GM23338 (cell line): ENCODE measurements at regions not wholly inside any gene's neighbourhood (a gene's known extent, or its start where the extent isn't known, plus 50 kb on each side); places are given as distances from the start of the nearest gene placed in this dataset.

Experiments
- ATAC-seq: fragments of 200-7000 bp; cut with Tn5 transposase; 3 replicates; pipeline ENCODE4 v1.9.1; 2020
- DNase-seq: peaks from one replicate; pipeline ENCODE4 v3.0.0-alpha.2; 2015; ENCODE audit warnings: low spot score
- H2AFZ ChIP-seq: fragments of 200-600 bp; sonication (generic); 2 replicates; pipeline ENCODE4 v1.8.0; 2016; ENCODE audit warnings: antibody characterized with exemption, mild to moderate bottlenecking, moderate library complexity
- H3F3A ChIP-seq: fragments of 200-600 bp; sonication (generic); replicated peaks from 2 replicates; pipeline ENCODE4 v1.8.0; 2017; ENCODE audit warnings: antibody characterized with exemption, mixed run types, low read depth
- H3K27ac ChIP-seq: fragments of 200-600 bp; sonication (generic); 2 replicates; pipeline ENCODE4 v1.6.1; 2016; ENCODE audit warnings: low read depth
- H3K27me3 ChIP-seq: fragments of 200-600 bp; sonication (generic); 2 replicates; pipeline ENCODE4 v1.8.0; 2016; ENCODE audit warnings: mild to moderate bottlenecking, mixed run types, moderate library complexity; ENCODE audit not compliant: insufficient read depth
- H3K36me3 ChIP-seq: fragments of 200-600 bp; sonication (generic); 2 replicates; pipeline ENCODE4 v1.8.0; 2016; ENCODE audit warnings: mild to moderate bottlenecking; ENCODE audit not compliant: insufficient read depth
- H3K4me1 ChIP-seq: fragments of 200-600 bp; sonication (generic); 2 replicates; pipeline ENCODE4 v1.8.0; 2016; ENCODE audit warnings: mild to moderate bottlenecking, moderate library complexity; ENCODE audit not compliant: insufficient read depth
- H3K4me2 ChIP-seq: fragments of 200-600 bp; sonication (generic); 2 replicates; pipeline ENCODE4 v1.7.1; 2017; ENCODE audit warnings: mixed run types
- H3K4me3 ChIP-seq: fragments of 200-600 bp; sonication (generic); 2 replicates; pipeline ENCODE4 v1.6.1; 2016; ENCODE audit warnings: mixed run types
- H3K79me2 ChIP-seq: fragments of 200-600 bp; sonication (generic); replicated peaks from 2 replicates; pipeline ENCODE4 v1.8.0; 2017; ENCODE audit warnings: mild to moderate bottlenecking; ENCODE audit not compliant: insufficient read depth
- H3K9me2 ChIP-seq: fragments of 200-600 bp; sonication (generic); 2 replicates; pipeline ENCODE4 v1.8.0; 2017; ENCODE audit not compliant: insufficient read depth
- H4K20me1 ChIP-seq: fragments of 200-600 bp; sonication (generic); replicated peaks from 2 replicates; pipeline ENCODE4 v1.8.0; 2017; ENCODE audit warnings: mild to moderate bottlenecking; ENCODE audit not compliant: insufficient read depth
- H3K27ac Mint-ChIP-seq: 2 replicates; pipeline ENCODE4 v1.8.0; 2020; ENCODE audit warnings: inconsistent platforms, mild to moderate bottlenecking, moderate library complexity, mixed read lengths
- H3K27me3 Mint-ChIP-seq: 3 replicates; pipeline ENCODE4 v1.8.0; 2022; ENCODE audit warnings: low read depth, mild to moderate bottlenecking, moderate library complexity, mixed read lengths, inconsistent platforms; ENCODE audit not compliant: insufficient read depth, poor library complexity
- H3K36me3 Mint-ChIP-seq: 3 replicates; pipeline ENCODE4 v1.8.0; 2021; ENCODE audit warnings: low read depth, mild to moderate bottlenecking, inconsistent platforms, moderate library complexity, mixed read lengths
- H3K4me1 Mint-ChIP-seq: 3 replicates; pipeline ENCODE4 v1.8.0; 2020; ENCODE audit warnings: mild to moderate bottlenecking, inconsistent platforms, mixed read lengths
- H3K4me3 Mint-ChIP-seq: 3 replicates; pipeline ENCODE4 v1.8.0; 2021; ENCODE audit warnings: moderate library complexity, mild to moderate bottlenecking, inconsistent platforms, mixed read lengths
- H3K9me3 Mint-ChIP-seq: 3 replicates; pipeline ENCODE4 v1.8.0; 2020; ENCODE audit warnings: moderate library complexity, mild to moderate bottlenecking, inconsistent platforms, mixed read lengths
- CREB1 ChIP-seq: fragments of 250-450 bp; sonication (Bioruptor Pico); IDR thresholded peaks from 2 replicates; pipeline ENCODE4 v1.5.0; 2020; ENCODE audit warnings: low read depth, mild to moderate bottlenecking, moderate library complexity
- CTCF ChIP-seq, 2 experiments: fragments of 200-600 bp in 1 of 2; sonication (generic) in 1 of 2; conservative IDR thresholded peaks; 2 replicates each; pipeline versions ENCODE4 v1.5.1 to v1.6.1; 2016 to 2017; ENCODE audit warnings: antibody characterized with exemption in 2 of 2, low read depth in 2 of 2, mild to moderate bottlenecking in 2 of 2, moderate library complexity in 1 of 2
- ETS1 ChIP-seq: IDR thresholded peaks from 2 replicates; pipeline ENCODE4 v1.6.1; 2016; ENCODE audit warnings: antibody characterized with exemption
- EZH2 ChIP-seq: fragments of 200-600 bp; sonication (generic); IDR thresholded peaks from one replicate; pipeline ENCODE4 v1.8.0; 2017; ENCODE audit warnings: antibody characterized with exemption, mild to moderate bottlenecking, low read depth; ENCODE audit not compliant: unreplicated experiment
- EZH2phosphoT487 ChIP-seq: fragments of 200-600 bp; sonication (generic); IDR thresholded peaks from one replicate; pipeline ENCODE4 v1.8.1; 2018; ENCODE audit warnings: antibody characterized with exemption; ENCODE audit not compliant: unreplicated experiment
- JUNB ChIP-seq: IDR thresholded peaks from one replicate; pipeline ENCODE4 v1.6.1; 2016; ENCODE audit warnings: antibody characterized with exemption; ENCODE audit not compliant: unreplicated experiment
- NANOG ChIP-seq: IDR thresholded peaks from 2 replicates; pipeline ENCODE4 v1.6.1; 2016; ENCODE audit warnings: antibody characterized with exemption, borderline replicate concordance
- POLR2AphosphoS5 ChIP-seq: IDR thresholded peaks from 2 replicates; pipeline ENCODE4 v1.6.1; 2016; ENCODE audit warnings: antibody characterized with exemption, low read depth
- STAT1 ChIP-seq: IDR thresholded peaks from one replicate; pipeline ENCODE4 v1.6.1; 2016; ENCODE audit warnings: antibody characterized with exemption; ENCODE audit not compliant: unreplicated experiment
- ZNF114 ChIP-seq: fragments of 250-450 bp; sonication (Bioruptor Pico); IDR thresholded peaks from 2 replicates; pipeline ENCODE4 v1.5.0; 2020; ENCODE audit warnings: mild to moderate bottlenecking, moderate library complexity
- ZNF331 ChIP-seq: fragments of 250-450 bp; sonication (Bioruptor Pico); IDR thresholded peaks from 2 replicates; pipeline ENCODE4 v1.5.0; 2020; ENCODE audit warnings: low read depth, mild to moderate bottlenecking, moderate library complexity
- TF ChIP-seq, protein P1 (sequence below): IDR thresholded peaks from one replicate; pipeline ENCODE4 v1.6.1; 2018; ENCODE audit warnings: antibody characterized with exemption; ENCODE audit not compliant: unreplicated experiment
- TF ChIP-seq, protein P2 (sequence below): fragments of 250-450 bp; sonication (Bioruptor Pico); IDR thresholded peaks from 2 replicates; pipeline ENCODE4 v1.5.0; 2020; ENCODE audit warnings: mild to moderate bottlenecking, moderate library complexity

- Mint-ChIP-seq H3K9me3 (no peaks in the 10 kb centered on the region), H3K27me3 (peaks cover 20% of the 10 kb centered on the region), H3K27ac (no peak overlapping the region), H3K36me3 (no peaks in the 10 kb centered on the region), H3K4me3 (no peak overlapping the region), H3K4me1 (peaks cover 24% of the 10 kb centered on the region)
- H3K9me2 ChIP-seq, result peaks cover 4% of the 10 kb centered on the region
- no peak for DNase-seq
- no peak overlapping the region for H3K27ac ChIP-seq
- no peaks in the 10 kb centered on the region for H3K79me2 ChIP-seq
- no peaks in the 10 kb centered on the region for H3K36me3 ChIP-seq
- no peaks in the 10 kb centered on the region for H4K20me1 ChIP-seq
- TF ChIP-seq CTCF (conservative IDR thresholded peaks at IDR 0.05; ENCODE audit: low read depth in 2 of 2) (no peak), EZH2 (no peak), ZNF331 (CRISPR knock-in tag) (no peak), ETS1 (no peak), EZH2phosphoT487 (no peak), JUNB (no peak), STAT1 (no peak), POLR2AphosphoS5 (no peak), NANOG (no peak), CREB1 (no peak), ZNF114 (CRISPR knock-in tag) (no peak)
- TF ChIP-seq, protein P1, sequence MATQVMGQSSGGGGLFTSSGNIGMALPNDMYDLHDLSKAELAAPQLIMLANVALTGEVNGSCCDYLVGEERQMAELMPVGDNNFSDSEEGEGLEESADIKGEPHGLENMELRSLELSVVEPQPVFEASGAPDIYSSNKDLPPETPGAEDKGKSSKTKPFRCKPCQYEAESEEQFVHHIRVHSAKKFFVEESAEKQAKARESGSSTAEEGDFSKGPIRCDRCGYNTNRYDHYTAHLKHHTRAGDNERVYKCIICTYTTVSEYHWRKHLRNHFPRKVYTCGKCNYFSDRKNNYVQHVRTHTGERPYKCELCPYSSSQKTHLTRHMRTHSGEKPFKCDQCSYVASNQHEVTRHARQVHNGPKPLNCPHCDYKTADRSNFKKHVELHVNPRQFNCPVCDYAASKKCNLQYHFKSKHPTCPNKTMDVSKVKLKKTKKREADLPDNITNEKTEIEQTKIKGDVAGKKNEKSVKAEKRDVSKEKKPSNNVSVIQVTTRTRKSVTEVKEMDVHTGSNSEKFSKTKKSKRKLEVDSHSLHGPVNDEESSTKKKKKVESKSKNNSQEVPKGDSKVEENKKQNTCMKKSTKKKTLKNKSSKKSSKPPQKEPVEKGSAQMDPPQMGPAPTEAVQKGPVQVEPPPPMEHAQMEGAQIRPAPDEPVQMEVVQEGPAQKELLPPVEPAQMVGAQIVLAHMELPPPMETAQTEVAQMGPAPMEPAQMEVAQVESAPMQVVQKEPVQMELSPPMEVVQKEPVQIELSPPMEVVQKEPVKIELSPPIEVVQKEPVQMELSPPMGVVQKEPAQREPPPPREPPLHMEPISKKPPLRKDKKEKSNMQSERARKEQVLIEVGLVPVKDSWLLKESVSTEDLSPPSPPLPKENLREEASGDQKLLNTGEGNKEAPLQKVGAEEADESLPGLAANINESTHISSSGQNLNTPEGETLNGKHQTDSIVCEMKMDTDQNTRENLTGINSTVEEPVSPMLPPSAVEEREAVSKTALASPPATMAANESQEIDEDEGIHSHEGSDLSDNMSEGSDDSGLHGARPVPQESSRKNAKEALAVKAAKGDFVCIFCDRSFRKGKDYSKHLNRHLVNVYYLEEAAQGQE, result no peak
- TF ChIP-seq, protein P2, sequence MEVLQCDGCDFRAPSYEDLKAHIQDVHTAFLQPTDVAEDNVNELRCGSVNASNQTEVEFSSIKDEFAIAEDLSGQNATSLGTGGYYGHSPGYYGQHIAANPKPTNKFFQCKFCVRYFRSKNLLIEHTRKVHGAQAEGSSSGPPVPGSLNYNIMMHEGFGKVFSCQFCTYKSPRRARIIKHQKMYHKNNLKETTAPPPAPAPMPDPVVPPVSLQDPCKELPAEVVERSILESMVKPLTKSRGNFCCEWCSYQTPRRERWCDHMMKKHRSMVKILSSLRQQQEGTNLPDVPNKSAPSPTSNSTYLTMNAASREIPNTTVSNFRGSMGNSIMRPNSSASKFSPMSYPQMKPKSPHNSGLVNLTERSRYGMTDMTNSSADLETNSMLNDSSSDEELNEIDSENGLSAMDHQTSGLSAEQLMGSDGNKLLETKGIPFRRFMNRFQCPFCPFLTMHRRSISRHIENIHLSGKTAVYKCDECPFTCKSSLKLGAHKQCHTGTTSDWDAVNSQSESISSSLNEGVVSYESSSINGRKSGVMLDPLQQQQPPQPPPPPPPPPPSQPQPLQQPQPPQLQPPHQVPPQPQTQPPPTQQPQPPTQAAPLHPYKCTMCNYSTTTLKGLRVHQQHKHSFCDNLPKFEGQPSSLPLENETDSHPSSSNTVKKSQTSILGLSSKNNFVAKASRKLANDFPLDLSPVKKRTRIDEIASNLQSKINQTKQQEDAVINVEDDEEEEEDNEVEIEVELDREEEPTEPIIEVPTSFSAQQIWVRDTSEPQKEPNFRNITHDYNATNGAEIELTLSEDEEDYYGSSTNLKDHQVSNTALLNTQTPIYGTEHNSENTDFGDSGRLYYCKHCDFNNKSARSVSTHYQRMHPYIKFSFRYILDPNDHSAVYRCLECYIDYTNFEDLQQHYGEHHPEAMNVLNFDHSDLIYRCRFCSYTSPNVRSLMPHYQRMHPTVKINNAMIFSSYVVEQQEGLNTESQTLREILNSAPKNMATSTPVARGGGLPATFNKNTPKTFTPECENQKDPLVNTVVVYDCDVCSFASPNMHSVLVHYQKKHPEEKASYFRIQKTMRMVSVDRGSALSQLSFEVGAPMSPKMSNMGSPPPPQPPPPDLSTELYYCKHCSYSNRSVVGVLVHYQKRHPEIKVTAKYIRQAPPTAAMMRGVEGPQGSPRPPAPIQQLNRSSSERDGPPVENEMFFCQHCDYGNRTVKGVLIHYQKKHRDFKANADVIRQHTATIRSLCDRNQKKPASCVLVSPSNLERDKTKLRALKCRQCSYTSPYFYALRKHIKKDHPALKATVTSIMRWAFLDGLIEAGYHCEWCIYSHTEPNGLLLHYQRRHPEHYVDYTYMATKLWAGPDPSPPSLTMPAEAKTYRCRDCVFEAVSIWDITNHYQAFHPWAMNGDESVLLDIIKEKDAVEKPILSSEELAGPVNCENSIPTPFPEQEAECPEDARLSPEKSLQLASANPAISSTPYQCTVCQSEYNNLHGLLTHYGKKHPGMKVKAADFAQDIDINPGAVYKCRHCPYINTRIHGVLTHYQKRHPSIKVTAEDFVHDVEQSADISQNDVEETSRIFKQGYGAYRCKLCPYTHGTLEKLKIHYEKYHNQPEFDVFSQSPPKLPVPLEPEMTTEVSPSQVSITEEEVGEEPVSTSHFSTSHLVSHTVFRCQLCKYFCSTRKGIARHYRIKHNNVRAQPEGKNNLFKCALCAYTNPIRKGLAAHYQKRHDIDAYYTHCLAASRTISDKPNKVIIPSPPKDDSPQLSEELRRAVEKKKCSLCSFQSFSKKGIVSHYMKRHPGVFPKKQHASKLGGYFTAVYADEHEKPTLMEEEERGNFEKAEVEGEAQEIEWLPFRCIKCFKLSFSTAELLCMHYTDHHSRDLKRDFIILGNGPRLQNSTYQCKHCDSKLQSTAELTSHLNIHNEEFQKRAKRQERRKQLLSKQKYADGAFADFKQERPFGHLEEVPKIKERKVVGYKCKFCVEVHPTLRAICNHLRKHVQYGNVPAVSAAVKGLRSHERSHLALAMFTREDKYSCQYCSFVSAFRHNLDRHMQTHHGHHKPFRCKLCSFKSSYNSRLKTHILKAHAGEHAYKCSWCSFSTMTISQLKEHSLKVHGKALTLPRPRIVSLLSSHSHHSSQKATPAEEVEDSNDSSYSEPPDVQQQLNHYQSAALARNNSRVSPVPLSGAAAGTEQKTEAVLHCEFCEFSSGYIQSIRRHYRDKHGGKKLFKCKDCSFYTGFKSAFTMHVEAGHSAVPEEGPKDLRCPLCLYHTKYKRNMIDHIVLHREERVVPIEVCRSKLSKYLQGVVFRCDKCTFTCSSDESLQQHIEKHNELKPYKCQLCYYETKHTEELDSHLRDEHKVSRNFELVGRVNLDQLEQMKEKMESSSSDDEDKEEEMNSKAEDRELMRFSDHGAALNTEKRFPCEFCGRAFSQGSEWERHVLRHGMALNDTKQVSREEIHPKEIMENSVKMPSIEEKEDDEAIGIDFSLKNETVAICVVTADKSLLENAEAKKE (CRISPR knock-in tag), result no peak
- no peaks in the 10 kb centered on the region for H3K27me3 ChIP-seq
- H3K4me2 ChIP-seq, result no peak overlapping the region
- no peak overlapping the region for H3K4me3 ChIP-seq
- peaks cover 11% of the 10 kb centered on the region; the same call in 1 of the 2 replicates for H3K4me1 ChIP-seq
- no peak for ATAC-seq
- no peak overlapping the region for H2AFZ ChIP-seq
- no peaks in the 10 kb centered on the region for H3F3A ChIP-seq
Observed at GRCh38 chr5:10854506-10855277, 93.7 kb upstream of the DAP start.
